ENCODE measurements at regions not wholly inside any gene's neighbourhood (a gene's known extent, or its start where the extent isn't known, plus 50 kb on each side); places are given as distances from the start of the nearest gene placed in this dataset.

DNA sequence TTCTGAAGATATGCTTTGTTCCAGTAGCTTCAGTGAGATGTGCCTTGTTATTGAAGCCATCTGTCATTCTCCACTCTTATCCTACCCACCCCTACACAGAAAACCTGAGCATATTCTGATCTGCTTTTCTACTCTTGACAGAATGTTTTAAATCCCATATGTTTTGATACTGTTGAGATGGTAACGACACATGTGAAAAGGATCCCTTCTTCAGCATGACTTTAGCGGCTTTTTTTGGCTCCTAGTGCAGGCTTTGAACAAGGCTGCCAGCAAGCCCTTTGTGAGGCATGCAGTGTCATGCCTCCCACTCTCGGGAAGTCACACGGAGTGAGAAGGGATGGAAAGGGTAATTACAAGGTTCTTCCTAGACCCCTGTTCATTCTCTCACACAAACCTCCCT, 228.8 kb upstream of the RGS6 start:
- DNase-seq, result peak; percentile 76
- Histone ChIP-seq H2BK120ac (ENCODE audit: low read depth, low read length) (peak overlapping the region; percentile 66), H3K18ac (ENCODE audit: low read depth, low read length) (peak overlapping the region; percentile 80; the same call in 1 of the 2 replicates), H3K27me3 (ENCODE audit: control insufficient read depth, insufficient read depth, low read length) (no peaks in the 10 kb centered on the region), H3K4me2 (ENCODE audit: low read depth, low read length) (peak overlapping the region; percentile 46), H3K79me1 (ENCODE audit: low read depth in 1 of 2, low read length in 2 of 2) (peaks cover 4 to 19% of the 10 kb centered on the region in 2 experiments; a peak in 3 of 4 replicates), H2AK5ac (ENCODE audit: low read depth, low read length) (peak overlapping the region; percentile 37; the same call in 1 of the 2 replicates), H2BK20ac (ENCODE audit: low read depth, low read length) (peak overlapping the region; percentile 58; the same call in 1 of the 2 replicates), H3K56ac (ENCODE audit: extremely low read depth, insufficient read depth, low read length) (0 out of 2 replicates have a peak overlapping the region, but pooled peaks have one; percentile 42), H4K20me1 (ENCODE audit: insufficient read depth, low read length) (no peaks in the 10 kb centered on the region), H3K9ac (ENCODE audit: low read depth, low read length) (peak overlapping the region; percentile 20; the same call in 1 of the 2 replicates), H2AFZ (replicated peaks; ENCODE audit: low read length, poor library complexity) (no peak overlapping the region), H2BK15ac (ENCODE audit: low read depth, low read length) (peak overlapping the region; percentile 41), H4K8ac (ENCODE audit: low read depth in 2 of 2, low read length in 2 of 2) (peak overlapping the region; percentile 3 to 25; a peak in 3 of 4 replicates), H3K9me1 (ENCODE audit: insufficient read depth, low read length) (peaks cover 11% of the 10 kb centered on the region), H3K4me1 (ENCODE audit: control insufficient read depth, insufficient read depth, low read length) (peaks cover 21% of the 10 kb centered on the region), H3K36me3 (ENCODE audit: control insufficient read depth, insufficient read depth, low read length) (peaks cover 3% of the 10 kb centered on the region; the same call in 1 of the 2 replicates), H3K4me3 (ENCODE audit: insufficient read depth, low read depth, low read length) (no peak overlapping the region), H3K4ac (ENCODE audit: low read depth, low read length) (peak overlapping the region; percentile 79), H3K23ac (ENCODE audit: low read depth, low read length) (peak overlapping the region; percentile 57; the same call in 1 of the 2 replicates), H3K9me3 (ENCODE audit: control insufficient read depth, insufficient read depth, low read length) (no peaks in the 10 kb centered on the region), H2BK5ac (ENCODE audit: low read depth, low read length, poor library complexity, severe bottlenecking) (peak overlapping the region; percentile 47), H4K5ac (ENCODE audit: low read depth, low read length) (peak overlapping the region; percentile 49; the same call in 1 of the 2 replicates), H3K27ac (ENCODE audit: insufficient read depth, low read length) (no peak overlapping the region), H2AK9ac (replicated peaks; ENCODE audit: low read depth, low read length, poor library complexity) (no peak overlapping the region), H3K14ac (replicated peaks; ENCODE audit: low read depth, low read length) (peak overlapping the region; percentile 65; the same call in 1 of the 2 replicates), H4K91ac (ENCODE audit: insufficient read depth, low read depth, low read length) (peak overlapping the region; percentile 5)
- CTCF ChIA-PET, result no interaction called here
- POLR2A ChIA-PET (ENCODE audit: unreplicated experiment), result no interaction called here
- dilution Hi-C loops (cut with HindIII; ENCODE audit: low sequenced_read_pairs, unreplicated experiment), result no loop called here
- TF ChIP-seq CEBPB (IDR thresholded peaks at IDR 0.05; ENCODE audit: low read depth, low read length) (no peak), MXI1 (IDR thresholded peaks at IDR 0.05; ENCODE audit: borderline replicate concordance, low read depth, low read length) (peak; percentile 62), BHLHE40 (IDR thresholded peaks at IDR 0.05; ENCODE audit: low read depth, low read length) (0 out of 2 replicates have a peak, but pooled peaks have one; percentile 39), NFE2L2 (IDR thresholded peaks at IDR 0.05; ENCODE audit: low read depth, low read length) (peak; percentile 46; the same call in 1 of the 2 replicates), MAFK (IDR thresholded peaks at IDR 0.05; ENCODE audit: low read depth, low read length) (no peak)
- peak; percentile 19 for ATAC-seq (ENCODE audit: low read depth)
- no CpG with 5 or more reads among the region's 4 CpGs for WGBS, 2 experiments (ENCODE audit: extremely low coverage in 2 of 2, insufficient read length in 1 of 2)
- in situ Hi-C loops (cut with MboI; ENCODE audit: low sequenced_read_pairs), result no loop called here
- intact Hi-C loops (cut with micrococcal nuclease), result loop anchor here (5.0 kb wide), 1 partner anchor 36 kb away; no protein-coding TSS in a partner anchor
- BruUV-seq (replicated peaks), result no TSS peak
